ENCODE measurements at regions not wholly inside any gene's neighbourhood (a gene's known extent, or its start where the extent isn't known, plus 50 kb on each side); places are given as distances from the start of the nearest gene placed in this dataset.

- no peak for DNase-seq (ENCODE audit: low spot score)
- Histone ChIP-seq H3K36me3 (ENCODE audit: insufficient read depth, low read length) (no peaks in the 10 kb centered on the region), H3K9me3 (ENCODE audit: low read length) (no peaks in the 10 kb centered on the region), H3K4me2 (ENCODE audit: low read length) (no peak overlapping the region), H3K4me3 (ENCODE audit: low read depth, low read length, poor library complexity, severe bottlenecking) (no peak overlapping the region), H2AFZ (ENCODE audit: low read length) (no peak overlapping the region), H3K4me1 (ENCODE audit: insufficient read depth, low read length, poor library complexity, severe bottlenecking) (no peaks in the 10 kb centered on the region), H3K27ac (ENCODE audit: low read depth, low read length, poor library complexity, severe bottlenecking) (no peak overlapping the region), H4K20me1 (ENCODE audit: insufficient read depth, low read length) (no peaks in the 10 kb centered on the region), H3K79me2 (ENCODE audit: insufficient read depth, low read depth, low read length) (no peaks in the 10 kb centered on the region), H3K9me2 (ENCODE audit: insufficient read depth, low read length) (no peaks in the 10 kb centered on the region)
- no peak for TF ChIP-seq CTCF (conservative IDR thresholded peaks at IDR 0.05; ENCODE audit: low read length)
- TF ChIP-seq EZH2phosphoT487 (IDR thresholded peaks at IDR 0.05; ENCODE audit: borderline replicate concordance, low read depth, low read length): no peak
- POLR2A ChIA-PET: no interaction called here
- intact Hi-C loops (cut with micrococcal nuclease; ENCODE audit: unreplicated experiment): no loop called here
- CTCF ChIA-PET (ENCODE audit: unreplicated experiment): no interaction called here
- no TSS peak for BruUV-seq (replicated peaks)
Measured at GRCh38 chr9:87223392-87224246, 274.0 kb upstream of the DAPK1 start.

GRCh38 chr9:87226896-87227295 lies 270.8 kb upstream of the DAPK1 start:
- no peak overlapping the region for H2AFZ ChIP-seq (ENCODE audit: low read length)
- H3K4me1 ChIP-seq (ENCODE audit: insufficient read depth, low read length, poor library complexity, severe bottlenecking): no peaks in the 10 kb centered on the region
- no TSS peak for BruUV-seq (replicated peaks)
- ChIA-PET POLR2A (no interaction called here), CTCF (ENCODE audit: unreplicated experiment) (no interaction called here)
- TF ChIP-seq EZH2phosphoT487 (IDR thresholded peaks at IDR 0.05; ENCODE audit: borderline replicate concordance, low read depth, low read length) (no peak), CTCF (conservative IDR thresholded peaks at IDR 0.05; ENCODE audit: low read length) (no peak)
- H3K9me3 ChIP-seq (ENCODE audit: low read length): no peaks in the 10 kb centered on the region
- intact Hi-C loops (cut with micrococcal nuclease; ENCODE audit: unreplicated experiment): no loop called here
- no peak overlapping the region for H3K27ac ChIP-seq (ENCODE audit: low read depth, low read length, poor library complexity, severe bottlenecking)
- H3K9me2 ChIP-seq (ENCODE audit: insufficient read depth, low read length): no peaks in the 10 kb centered on the region
- H3K4me3 ChIP-seq (ENCODE audit: low read depth, low read length, poor library complexity, severe bottlenecking): no peak overlapping the region
- DNase-seq (ENCODE audit: low spot score): no peak
- no peaks in the 10 kb centered on the region for H3K79me2 ChIP-seq (ENCODE audit: insufficient read depth, low read depth, low read length)
- H4K20me1 ChIP-seq (ENCODE audit: insufficient read depth, low read length): no peaks in the 10 kb centered on the region
- no peak overlapping the region for H3K4me2 ChIP-seq (ENCODE audit: low read length)
- H3K36me3 ChIP-seq (ENCODE audit: insufficient read depth, low read length): no peaks in the 10 kb centered on the region

- no peaks in the 10 kb centered on the region for H3K79me2 ChIP-seq (ENCODE audit: insufficient read depth, low read depth, low read length)
- TF ChIP-seq CTCF (conservative IDR thresholded peaks at IDR 0.05; ENCODE audit: low read length): no peak
- TF ChIP-seq EZH2phosphoT487 (IDR thresholded peaks at IDR 0.05; ENCODE audit: borderline replicate concordance, low read depth, low read length): no peak
- H3K4me2 ChIP-seq (ENCODE audit: low read length): no peak overlapping the region
- no peaks in the 10 kb centered on the region for H3K36me3 ChIP-seq (ENCODE audit: insufficient read depth, low read length)
- BruUV-seq (replicated peaks): no TSS peak
- ChIA-PET CTCF (ENCODE audit: unreplicated experiment) (no interaction called here), POLR2A (no interaction called here)
- no peak overlapping the region for H3K27ac ChIP-seq (ENCODE audit: low read depth, low read length, poor library complexity, severe bottlenecking)
- H3K9me3 ChIP-seq (ENCODE audit: low read length): no peaks in the 10 kb centered on the region
- H3K9me2 ChIP-seq (ENCODE audit: insufficient read depth, low read length): no peaks in the 10 kb centered on the region
- no peak overlapping the region for H3K4me3 ChIP-seq (ENCODE audit: low read depth, low read length, poor library complexity, severe bottlenecking)
- no peaks in the 10 kb centered on the region for H3K4me1 ChIP-seq (ENCODE audit: insufficient read depth, low read length, poor library complexity, severe bottlenecking)
- H4K20me1 ChIP-seq (ENCODE audit: insufficient read depth, low read length): no peaks in the 10 kb centered on the region
- intact Hi-C loops (cut with micrococcal nuclease; ENCODE audit: unreplicated experiment): no loop called here
- H2AFZ ChIP-seq (ENCODE audit: low read length): no peak overlapping the region
- DNase-seq (ENCODE audit: low spot score): no peak
Measured at GRCh38 chr9:87227456-87227855, 270.2 kb upstream of the DAPK1 start.

Data from OCI-LY7 (cell line).